H7 (cell line): ENCODE measurements at regions not wholly inside any gene's neighbourhood (a gene's known extent, or its start where the extent isn't known, plus 50 kb on each side); places are given as distances from the start of the nearest gene placed in this dataset.

Source experiments
- DNase-seq: peaks from one replicate; pipeline ENCODE4 v3.0.0; 2012
- H3K27me3 ChIP-seq: 2 replicates; pipeline ENCODE4 v1.6.0; 2011; ENCODE audit warnings: mild to moderate bottlenecking, low read length; ENCODE audit not compliant: control insufficient read depth, insufficient read depth
- H3K36me3 ChIP-seq: replicated peaks from 2 replicates; pipeline ENCODE4 v1.5.1; 2011; ENCODE audit warnings: low read length; ENCODE audit not compliant: control insufficient read depth, insufficient read depth
- H3K4me3 ChIP-seq: 2 replicates; pipeline ENCODE4 v1.5.1; 2011; ENCODE audit warnings: low read depth, mild to moderate bottlenecking, control low read depth, low read length, moderate library complexity; ENCODE audit not compliant: insufficient read depth

- DNase-seq: no peak
These were observed 345.3 kb downstream of the SPRY1 start for GRCh38 chr4:123741906-123742305.

GRCh38 chr4:123743848-123744247, 347.3 kb downstream of the SPRY1 start:
- Histone ChIP-seq H3K4me3 (no peak overlapping the region), H3K36me3 (no peaks in the 10 kb centered on the region), H3K27me3 (no peaks in the 10 kb centered on the region)
- DNase-seq: no peak

More at GRCh38 chr4:123741906-123742305, 345.3 kb downstream of the SPRY1 start:
- Histone ChIP-seq H3K36me3 (no peaks in the 10 kb centered on the region), H3K4me3 (no peak overlapping the region), H3K27me3 (no peaks in the 10 kb centered on the region)

GRCh38 chr4:123744664-123745290, 348.2 kb downstream of the SPRY1 start:
- DNase-seq: no peak
- Histone ChIP-seq H3K36me3 (no peaks in the 10 kb centered on the region), H3K27me3 (no peaks in the 10 kb centered on the region), H3K4me3 (no peak overlapping the region)

- no peaks in the 10 kb centered on the region for H3K36me3 ChIP-seq
- H3K27me3 ChIP-seq: no peaks in the 10 kb centered on the region
- H3K4me3 ChIP-seq: no peak overlapping the region
- peak; percentile 19 for DNase-seq
These were observed 350.4 kb downstream of the SPRY1 start for GRCh38 chr4:123747016-123747415.

DNA sequence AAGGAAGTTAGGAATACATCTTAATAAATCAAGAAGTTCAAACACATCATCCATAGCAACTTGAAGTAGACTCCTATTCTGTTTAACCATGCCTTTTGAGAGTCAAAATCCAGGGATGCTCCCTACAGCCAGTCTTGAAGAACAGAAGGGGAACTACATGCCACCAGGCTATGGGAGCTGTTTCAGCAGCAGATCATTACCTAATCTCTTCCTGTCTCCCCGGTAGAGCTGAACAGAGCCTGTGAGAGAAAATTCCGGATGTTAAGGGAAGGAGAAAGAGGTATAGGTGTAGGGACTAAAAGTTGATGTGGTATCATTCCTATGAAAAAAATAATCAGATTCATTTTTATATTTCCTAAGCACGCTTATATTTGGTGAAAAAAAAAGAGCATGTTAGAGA, 352.2 kb downstream of the SPRY1 start:
- no peaks in the 10 kb centered on the region for H3K36me3 ChIP-seq
- no peak overlapping the region for H3K4me3 ChIP-seq
- no peaks in the 10 kb centered on the region for H3K27me3 ChIP-seq
- no peak for DNase-seq

- no peak overlapping the region for H3K4me3 ChIP-seq
- H3K27me3 ChIP-seq: no peaks in the 10 kb centered on the region
- DNase-seq: no peak
- no peaks in the 10 kb centered on the region for H3K36me3 ChIP-seq
These were observed 352.8 kb downstream of the SPRY1 start for GRCh38 chr4:123749383-123749782.

DNA sequence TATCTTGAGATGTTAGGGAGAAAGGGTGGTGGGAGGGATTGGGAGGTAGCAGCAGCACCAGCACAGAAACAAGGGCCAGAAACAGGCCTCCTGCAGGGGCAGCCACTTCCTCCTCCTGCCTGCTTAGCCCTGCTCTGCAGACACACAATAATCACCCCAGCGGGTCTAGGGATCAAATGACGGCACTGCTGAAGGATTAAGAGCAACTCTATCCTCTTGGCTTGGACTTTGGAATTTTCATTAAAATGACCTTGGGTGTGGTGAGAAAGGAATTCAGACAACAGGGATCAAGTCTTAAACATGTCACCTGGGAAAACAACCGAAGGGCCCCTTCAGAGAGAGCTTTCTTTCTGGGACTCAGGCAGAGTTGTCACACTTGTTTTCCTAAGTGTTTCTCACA, 353.4 kb downstream of the SPRY1 start:
- Histone ChIP-seq H3K27me3 (no peaks in the 10 kb centered on the region), H3K4me3 (no peak overlapping the region), H3K36me3 (no peaks in the 10 kb centered on the region)
- peak; percentile 16 for DNase-seq

- H3K36me3 ChIP-seq: no peaks in the 10 kb centered on the region
- DNase-seq: no peak
- no peak overlapping the region for H3K4me3 ChIP-seq
- H3K27me3 ChIP-seq: no peaks in the 10 kb centered on the region
These were observed 359.1 kb downstream of the SPRY1 start for GRCh38 chr4:123755655-123756054.

GRCh38 chr4:123767806-123768205, 371.2 kb downstream of the SPRY1 start:
- DNase-seq: no peak
- no peaks in the 10 kb centered on the region for H3K27me3 ChIP-seq
- no peaks in the 10 kb centered on the region for H3K36me3 ChIP-seq
- H3K4me3 ChIP-seq: no peak overlapping the region

DNA sequence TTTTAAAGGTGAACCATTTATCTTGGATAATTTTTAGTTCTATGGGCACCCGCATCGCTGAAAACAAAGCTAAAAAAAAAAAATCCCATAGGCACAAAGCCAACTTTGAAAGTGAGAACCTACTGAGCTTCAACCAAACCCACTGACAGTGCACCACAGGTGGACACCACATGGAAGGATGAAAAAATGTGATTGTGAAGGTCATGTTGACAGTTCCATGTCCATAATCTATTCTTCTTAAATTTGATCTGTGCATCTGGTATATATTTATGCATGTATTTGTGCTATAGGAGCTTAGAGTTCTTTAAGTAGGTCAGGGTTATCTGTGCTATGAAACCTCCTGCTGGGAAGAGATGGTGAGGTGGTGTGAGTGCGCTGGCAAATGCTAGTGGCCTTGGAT, 374.3 kb downstream of the SPRY1 start:
- no peak for DNase-seq

DNA sequence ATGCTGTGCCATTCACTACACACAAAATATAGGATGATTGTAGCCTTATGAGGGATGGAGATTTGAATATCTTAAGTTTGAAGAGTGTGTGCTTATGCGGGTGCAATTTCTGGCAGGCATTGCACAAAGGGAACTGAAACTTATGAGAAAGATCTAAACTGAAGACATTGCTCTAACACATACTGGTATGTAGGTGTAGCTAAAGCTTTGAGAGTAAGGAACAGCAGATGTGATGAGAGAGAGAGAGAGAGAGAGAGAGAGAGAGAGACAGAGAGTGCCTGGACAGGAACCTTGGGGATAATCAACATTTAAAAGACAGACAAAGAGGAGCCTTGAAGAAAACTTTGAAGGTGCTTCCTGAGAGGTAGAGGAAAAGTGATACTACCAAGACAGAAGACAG, 379.7 kb downstream of the SPRY1 start:
- no peaks in the 10 kb centered on the region for H3K27me3 ChIP-seq
- no peaks in the 10 kb centered on the region for H3K36me3 ChIP-seq
- no peak for DNase-seq
- H3K4me3 ChIP-seq: no peak overlapping the region

More for the DNA sequence above, 374.3 kb downstream of the SPRY1 start:
- no peaks in the 10 kb centered on the region for H3K27me3 ChIP-seq
- no peak overlapping the region for H3K4me3 ChIP-seq
- no peaks in the 10 kb centered on the region for H3K36me3 ChIP-seq

GRCh38 chr4:123777373-123777772, 380.8 kb downstream of the SPRY1 start:
- no peak for DNase-seq
- Histone ChIP-seq H3K27me3 (no peaks in the 10 kb centered on the region), H3K4me3 (no peak overlapping the region), H3K36me3 (no peaks in the 10 kb centered on the region)

DNA sequence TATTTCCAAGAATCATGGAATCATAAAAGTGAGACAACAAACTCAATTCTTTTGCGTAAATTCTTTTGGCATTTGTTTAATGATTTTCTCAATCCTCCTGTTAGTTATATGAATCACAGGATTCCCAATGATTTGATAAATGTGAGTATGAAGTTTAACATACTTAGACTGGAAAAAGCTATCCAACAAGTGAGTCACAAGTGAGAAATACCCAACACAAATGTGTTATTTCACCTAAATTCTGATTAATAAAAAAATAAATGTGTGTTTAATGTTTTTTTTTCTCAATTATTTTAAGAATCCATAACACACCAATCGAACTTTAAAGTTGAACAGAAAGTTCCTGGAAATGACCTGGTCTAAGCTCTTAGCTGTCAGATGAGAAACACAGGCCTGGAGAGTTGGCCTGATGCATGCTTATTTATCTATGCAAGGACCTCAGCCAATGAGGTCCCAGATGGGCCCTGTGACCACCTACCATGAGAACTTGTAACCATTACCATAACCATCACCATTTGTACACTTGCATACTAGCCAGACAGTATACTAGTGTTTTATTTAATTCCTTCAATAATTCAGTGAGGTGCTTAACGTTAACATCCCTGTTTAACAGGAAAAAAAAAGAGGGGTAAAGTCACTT, 386.7 kb downstream of the SPRY1 start:
- H3K36me3 ChIP-seq: no peaks in the 10 kb centered on the region
- no peak for DNase-seq
- H3K27me3 ChIP-seq: no peaks in the 10 kb centered on the region
- H3K4me3 ChIP-seq: no peak overlapping the region

GRCh38 chr4:123783921-123784320, 387.3 kb downstream of the SPRY1 start:
- Histone ChIP-seq H3K4me3 (no peak overlapping the region), H3K36me3 (no peaks in the 10 kb centered on the region), H3K27me3 (no peaks in the 10 kb centered on the region)
- no peak for DNase-seq

- no peaks in the 10 kb centered on the region for H3K27me3 ChIP-seq
These were observed 388.0 kb downstream of the SPRY1 start for GRCh38 chr4:123784626-123785025.

More at GRCh38 chr4:123784626-123785025, 388.0 kb downstream of the SPRY1 start:
- Histone ChIP-seq H3K4me3 (no peak overlapping the region), H3K36me3 (no peaks in the 10 kb centered on the region)
- DNase-seq: no peak
